B cell (primary cell): ENCODE measurements at regions not wholly inside any gene's neighbourhood (a gene's known extent, or its start where the extent isn't known, plus 50 kb on each side); places are given as distances from the start of the nearest gene placed in this dataset.

Experiments used
- EZH2 ChIP-seq: IDR thresholded peaks from 2 replicates; pipeline ENCODE4 v1.6.1; 2012; ENCODE audit warnings: borderline replicate concordance, low read depth, mild to moderate bottlenecking, moderate library complexity, low read length; ENCODE audit not compliant: insufficient read depth, poor library complexity, severe bottlenecking
- TF ChIP-seq, protein P1 (sequence below): fragments of 200-600 bp; IDR thresholded peaks from one replicate; pipeline ENCODE4 v1.8.0; 2022; ENCODE audit warnings: antibody characterized with exemption, mild to moderate bottlenecking

GRCh38 chr11:120058931-120059330, 79.0 kb downstream of the TRIM29 start:
- TF ChIP-seq, protein P1, sequence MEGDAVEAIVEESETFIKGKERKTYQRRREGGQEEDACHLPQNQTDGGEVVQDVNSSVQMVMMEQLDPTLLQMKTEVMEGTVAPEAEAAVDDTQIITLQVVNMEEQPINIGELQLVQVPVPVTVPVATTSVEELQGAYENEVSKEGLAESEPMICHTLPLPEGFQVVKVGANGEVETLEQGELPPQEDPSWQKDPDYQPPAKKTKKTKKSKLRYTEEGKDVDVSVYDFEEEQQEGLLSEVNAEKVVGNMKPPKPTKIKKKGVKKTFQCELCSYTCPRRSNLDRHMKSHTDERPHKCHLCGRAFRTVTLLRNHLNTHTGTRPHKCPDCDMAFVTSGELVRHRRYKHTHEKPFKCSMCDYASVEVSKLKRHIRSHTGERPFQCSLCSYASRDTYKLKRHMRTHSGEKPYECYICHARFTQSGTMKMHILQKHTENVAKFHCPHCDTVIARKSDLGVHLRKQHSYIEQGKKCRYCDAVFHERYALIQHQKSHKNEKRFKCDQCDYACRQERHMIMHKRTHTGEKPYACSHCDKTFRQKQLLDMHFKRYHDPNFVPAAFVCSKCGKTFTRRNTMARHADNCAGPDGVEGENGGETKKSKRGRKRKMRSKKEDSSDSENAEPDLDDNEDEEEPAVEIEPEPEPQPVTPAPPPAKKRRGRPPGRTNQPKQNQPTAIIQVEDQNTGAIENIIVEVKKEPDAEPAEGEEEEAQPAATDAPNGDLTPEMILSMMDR = no peak
- no peak for TF ChIP-seq EZH2
